GM12865 (cell line): ENCODE measurements at regions not wholly inside any gene's neighbourhood (a gene's known extent, or its start where the extent isn't known, plus 50 kb on each side); places are given as distances from the start of the nearest gene placed in this dataset.

Experiments
- DNase-seq: peaks from one replicate; pipeline ENCODE4 v3.0.0; 2010; ENCODE audit warnings: low read depth
- H3K4me3 ChIP-seq: 2 replicates; pipeline ENCODE4 v1.5.1; 2011; ENCODE audit warnings: mild to moderate bottlenecking, low read depth, low read length, control low read depth
- TF ChIP-seq, protein P1 (sequence below): IDR thresholded peaks from 2 replicates; pipeline ENCODE4 v1.5.1; 2011; ENCODE audit warnings: low read length, control low read depth, low read depth, inconsistent platforms; ENCODE audit not compliant: insufficient read depth; ENCODE audit errors: missing control alignments

DNA sequence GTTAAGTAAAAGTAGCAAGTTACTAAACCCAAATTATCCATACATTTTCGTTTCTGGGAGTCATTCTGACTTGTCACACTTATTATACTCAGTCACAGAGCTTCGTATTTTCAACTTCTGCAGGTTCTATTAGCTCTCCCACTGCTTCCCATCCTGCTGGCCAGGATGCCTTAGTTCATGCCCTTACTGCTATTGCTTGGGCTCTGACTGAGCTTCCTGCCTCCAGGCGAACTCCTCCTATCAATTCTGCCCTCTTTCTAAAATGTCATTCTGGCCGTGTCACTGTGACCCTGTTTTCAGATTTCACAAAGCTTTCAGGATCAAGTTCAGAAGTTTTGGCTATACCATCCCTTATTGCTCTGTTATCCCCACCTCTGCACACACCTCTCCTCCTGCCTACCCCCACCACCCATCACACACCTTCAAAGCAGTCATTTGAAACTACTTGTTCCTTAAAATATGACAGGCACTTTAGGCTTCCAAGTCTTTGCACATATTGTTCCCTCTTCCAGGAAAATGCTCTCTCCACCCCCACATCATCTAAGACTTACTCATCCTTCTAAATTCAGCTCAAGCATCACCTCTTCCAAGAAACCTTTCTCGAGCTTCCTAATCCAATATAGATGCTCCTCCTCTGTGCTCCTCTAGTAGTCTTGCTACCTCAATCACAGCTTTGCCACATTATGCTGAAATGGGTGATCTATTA lies 278.0 kb downstream of the BRINP2 start:
- no peak overlapping the region for H3K4me3 ChIP-seq
- no peak for DNase-seq

GRCh38 chr1:177448036-177448615 lies 277.4 kb downstream of the BRINP2 start:
- TF ChIP-seq, protein P1, sequence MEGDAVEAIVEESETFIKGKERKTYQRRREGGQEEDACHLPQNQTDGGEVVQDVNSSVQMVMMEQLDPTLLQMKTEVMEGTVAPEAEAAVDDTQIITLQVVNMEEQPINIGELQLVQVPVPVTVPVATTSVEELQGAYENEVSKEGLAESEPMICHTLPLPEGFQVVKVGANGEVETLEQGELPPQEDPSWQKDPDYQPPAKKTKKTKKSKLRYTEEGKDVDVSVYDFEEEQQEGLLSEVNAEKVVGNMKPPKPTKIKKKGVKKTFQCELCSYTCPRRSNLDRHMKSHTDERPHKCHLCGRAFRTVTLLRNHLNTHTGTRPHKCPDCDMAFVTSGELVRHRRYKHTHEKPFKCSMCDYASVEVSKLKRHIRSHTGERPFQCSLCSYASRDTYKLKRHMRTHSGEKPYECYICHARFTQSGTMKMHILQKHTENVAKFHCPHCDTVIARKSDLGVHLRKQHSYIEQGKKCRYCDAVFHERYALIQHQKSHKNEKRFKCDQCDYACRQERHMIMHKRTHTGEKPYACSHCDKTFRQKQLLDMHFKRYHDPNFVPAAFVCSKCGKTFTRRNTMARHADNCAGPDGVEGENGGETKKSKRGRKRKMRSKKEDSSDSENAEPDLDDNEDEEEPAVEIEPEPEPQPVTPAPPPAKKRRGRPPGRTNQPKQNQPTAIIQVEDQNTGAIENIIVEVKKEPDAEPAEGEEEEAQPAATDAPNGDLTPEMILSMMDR = no peak
- no peak overlapping the region for H3K4me3 ChIP-seq
- no peak for DNase-seq

More for the DNA sequence above, 278.0 kb downstream of the BRINP2 start:
- TF ChIP-seq, protein P1 = no peak

DNA sequence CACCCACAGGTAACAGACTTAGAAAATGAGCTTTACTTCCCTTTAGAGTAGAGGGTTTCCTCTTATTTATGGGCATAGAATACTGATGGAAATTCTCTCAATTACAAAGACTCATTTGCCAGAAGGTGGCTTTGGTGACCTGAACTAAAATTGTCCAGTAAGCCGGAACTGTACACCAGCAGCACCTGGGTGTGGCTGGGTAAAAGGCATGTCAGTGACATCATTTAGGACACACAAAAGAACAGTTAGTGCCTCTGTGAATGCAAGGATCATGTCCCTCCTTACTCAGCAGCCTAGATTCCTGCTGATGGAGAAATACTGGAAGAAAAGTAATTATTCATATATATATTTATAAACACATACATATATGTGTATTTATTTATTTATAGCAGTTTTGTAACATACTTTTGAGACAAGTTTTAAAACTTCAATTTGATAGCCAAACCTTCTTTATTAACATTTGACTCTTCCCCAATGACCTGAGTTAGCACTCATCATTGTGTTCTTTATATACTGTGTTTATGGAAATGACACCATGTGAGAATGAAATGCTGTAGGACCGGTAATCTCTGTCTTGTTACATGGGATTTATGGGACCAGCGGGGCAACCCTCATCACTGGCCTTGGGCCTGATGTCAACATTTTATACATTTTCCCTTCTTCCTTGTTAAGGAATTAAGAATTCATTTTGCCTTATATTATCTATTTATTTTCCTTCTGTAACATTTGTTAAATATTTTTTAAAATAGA lies 274.4 kb downstream of the BRINP2 start:
- DNase-seq = no peak
- no peak overlapping the region for H3K4me3 ChIP-seq
- TF ChIP-seq, protein P1 = no peak

- DNase-seq = no peak
- H3K4me3 ChIP-seq = no peak overlapping the region
- TF ChIP-seq, protein P1 = no peak
These were observed 272.2 kb downstream of the BRINP2 start for GRCh38 chr1:177443003-177443402.

DNA sequence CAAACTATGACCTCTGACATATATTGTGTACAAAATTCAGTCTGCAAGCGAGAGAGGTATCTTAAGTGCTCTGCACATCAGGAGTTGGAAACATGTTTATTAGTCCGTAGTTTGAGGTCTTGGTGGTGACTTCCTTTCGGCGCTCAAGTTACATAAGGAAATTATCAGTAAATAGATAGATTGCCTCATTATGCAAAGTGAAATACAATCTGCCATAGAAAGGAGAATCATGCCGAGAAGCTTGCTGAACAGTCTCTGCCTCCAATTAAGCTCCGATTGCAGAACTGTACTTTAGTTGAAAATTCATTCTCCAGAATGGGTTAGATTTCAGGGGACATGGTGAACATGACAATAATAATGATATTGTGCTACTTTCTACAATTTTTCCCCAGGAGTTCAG lies 271.8 kb downstream of the BRINP2 start:
- no peak for DNase-seq
- TF ChIP-seq, protein P1 = no peak

DNA sequence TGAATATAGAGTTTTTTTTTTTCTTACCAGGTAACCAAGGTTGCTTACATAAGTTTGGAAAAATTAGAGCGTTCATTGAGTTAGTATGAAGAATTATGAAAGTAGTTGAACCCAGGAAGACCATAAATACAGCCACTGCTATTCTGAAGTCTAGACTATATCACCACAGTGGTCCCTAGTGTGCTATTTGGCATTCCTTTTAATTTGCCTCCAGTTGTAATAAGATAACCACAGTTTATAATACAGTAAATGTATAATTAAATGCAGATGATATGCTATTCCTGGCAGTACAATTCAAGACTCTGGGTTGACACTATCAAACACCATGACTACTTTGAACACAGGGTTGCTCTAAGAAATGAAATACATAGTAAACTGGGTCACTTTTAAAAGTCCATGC lies 270.5 kb downstream of the BRINP2 start:
- H3K4me3 ChIP-seq = no peak overlapping the region
- TF ChIP-seq, protein P1 = no peak
- no peak for DNase-seq

More for the DNA sequence above, 271.8 kb downstream of the BRINP2 start:
- H3K4me3 ChIP-seq = no peak overlapping the region
